ENCODE measurements at regions not wholly inside any gene's neighbourhood (a gene's known extent, or its start where the extent isn't known, plus 50 kb on each side); places are given as distances from the start of the nearest gene placed in this dataset.

- Histone ChIP-seq H3K18ac (ENCODE audit: low read length) (no peak overlapping the region), H3K4me3 (ENCODE audit: low read length in 2 of 2) (no peak overlapping the region), H2BK15ac (ENCODE audit: low read length) (no peak overlapping the region), H3K9me3 (replicated peaks in 1 of 2; ENCODE audit: control insufficient read depth in 2 of 2, insufficient read depth in 1 of 2, low read depth in 1 of 2, low read length in 2 of 2) (no peaks in the 10 kb centered on the region), H3K4ac (ENCODE audit: low read length) (no peak overlapping the region), H3K79me1 (ENCODE audit: low read depth, low read length) (no peaks in the 10 kb centered on the region), H4K8ac (ENCODE audit: low read depth, low read length) (no peak overlapping the region), H3K14ac (ENCODE audit: low read length) (no peak overlapping the region), H3K27ac (replicated peaks; ENCODE audit: low read length) (no peak overlapping the region), H4K91ac (ENCODE audit: low read depth, low read length, poor library complexity) (no peak overlapping the region), H2BK5ac (ENCODE audit: low read length) (no peak overlapping the region), H3K27me3 (ENCODE audit: control insufficient read depth in 3 of 3, insufficient read depth in 3 of 3, low read depth in 1 of 3, low read length in 3 of 3) (no peaks in the 10 kb centered on the region), H2AK5ac (ENCODE audit: low read depth, low read length) (no peak overlapping the region), H3K36me3 (replicated peaks in 1 of 2; ENCODE audit: control insufficient read depth in 2 of 2, insufficient read depth in 2 of 2, low read length in 2 of 2) (no peaks in the 10 kb centered on the region), H3K4me1 (ENCODE audit: control insufficient read depth in 2 of 2, insufficient read depth in 1 of 2, low read depth in 1 of 2, low read length in 2 of 2) (no peaks in the 10 kb centered on the region), H3K9ac (ENCODE audit: low read depth, low read length, poor library complexity) (no peak overlapping the region), H3K23ac (ENCODE audit: low read depth, low read length, poor library complexity) (no peak overlapping the region), H3K4me2 (ENCODE audit: insufficient read depth, low read length, poor library complexity, severe bottlenecking) (no peak overlapping the region), H2BK12ac (ENCODE audit: low read length) (no peak overlapping the region), H2BK120ac (ENCODE audit: low read depth, low read length) (no peak overlapping the region), H2AFZ (ENCODE audit: low read length) (no peak overlapping the region)
- no peak for DNase-seq (ENCODE audit: low spot score)
- WGBS, 2 donors (ENCODE audit: extremely low coverage in 2 of 2, insufficient read length in 2 of 2, insufficient replicate concordance in 1 of 2): no CpG with 5 or more reads among the region's 1 CpG
Observed at GRCh38 chr2:220281771-220282170, 654.3 kb downstream of the SLC4A3 start.

- Histone ChIP-seq H4K91ac (ENCODE audit: low read depth, low read length, poor library complexity) (no peak overlapping the region), H3K27ac (replicated peaks; ENCODE audit: low read length) (no peak overlapping the region), H3K9ac (ENCODE audit: low read depth, low read length, poor library complexity) (no peak overlapping the region), H4K8ac (ENCODE audit: low read depth, low read length) (no peak overlapping the region), H3K18ac (ENCODE audit: low read length) (no peak overlapping the region), H2AFZ (ENCODE audit: low read length) (no peak overlapping the region), H2BK15ac (ENCODE audit: low read length) (no peak overlapping the region), H3K4me1 (ENCODE audit: control insufficient read depth in 2 of 2, insufficient read depth in 1 of 2, low read depth in 1 of 2, low read length in 2 of 2) (no peaks in the 10 kb centered on the region), H2BK5ac (ENCODE audit: low read length) (no peak overlapping the region), H2BK120ac (ENCODE audit: low read depth, low read length) (no peak overlapping the region), H3K36me3 (replicated peaks in 1 of 2; ENCODE audit: control insufficient read depth in 2 of 2, insufficient read depth in 2 of 2, low read length in 2 of 2) (no peaks in the 10 kb centered on the region), H3K27me3 (ENCODE audit: control insufficient read depth in 3 of 3, insufficient read depth in 3 of 3, low read depth in 1 of 3, low read length in 3 of 3) (no peaks in the 10 kb centered on the region), H3K4me2 (ENCODE audit: insufficient read depth, low read length, poor library complexity, severe bottlenecking) (no peak overlapping the region), H3K9me3 (replicated peaks in 1 of 2; ENCODE audit: control insufficient read depth in 2 of 2, insufficient read depth in 1 of 2, low read depth in 1 of 2, low read length in 2 of 2) (no peaks in the 10 kb centered on the region), H2BK12ac (ENCODE audit: low read length) (no peak overlapping the region), H3K23ac (ENCODE audit: low read depth, low read length, poor library complexity) (no peak overlapping the region), H3K4me3 (ENCODE audit: low read length in 2 of 2) (no peak overlapping the region), H3K79me1 (ENCODE audit: low read depth, low read length) (no peaks in the 10 kb centered on the region), H3K4ac (ENCODE audit: low read length) (no peak overlapping the region), H2AK5ac (ENCODE audit: low read depth, low read length) (no peak overlapping the region), H3K14ac (ENCODE audit: low read length) (no peak overlapping the region)
- DNase-seq (ENCODE audit: low spot score): no peak
- WGBS, 2 donors (ENCODE audit: extremely low coverage in 2 of 2, insufficient read length in 2 of 2, insufficient replicate concordance in 1 of 2): no CpG with 5 or more reads among the region's 3 CpGs
Observed at GRCh38 chr2:220282236-220282635, 654.8 kb downstream of the SLC4A3 start.

GRCh38 chr2:220293966-220294365 is 666.5 kb downstream of the SLC4A3 start:
- no peak overlapping the region for H2BK12ac ChIP-seq (ENCODE audit: low read length)
- H3K4me2 ChIP-seq (ENCODE audit: insufficient read depth, low read length, poor library complexity, severe bottlenecking): no peak overlapping the region
- no peak overlapping the region for H3K23ac ChIP-seq (ENCODE audit: low read depth, low read length, poor library complexity)
- H3K9ac ChIP-seq (ENCODE audit: low read depth, low read length, poor library complexity): no peak overlapping the region
- no peak overlapping the region for H3K14ac ChIP-seq (ENCODE audit: low read length)
- no peak overlapping the region for H2BK15ac ChIP-seq (ENCODE audit: low read length)
- H3K4ac ChIP-seq (ENCODE audit: low read length): no peak overlapping the region
- H2BK120ac ChIP-seq (ENCODE audit: low read depth, low read length): no peak overlapping the region
- H3K4me3 ChIP-seq (ENCODE audit: low read length in 2 of 2): no peak overlapping the region
- no peaks in the 10 kb centered on the region for H3K79me1 ChIP-seq (ENCODE audit: low read depth, low read length)
- H3K27ac ChIP-seq (replicated peaks; ENCODE audit: low read length): no peak overlapping the region
- H3K9me3 ChIP-seq (replicated peaks in 1 of 2; ENCODE audit: control insufficient read depth in 2 of 2, insufficient read depth in 1 of 2, low read depth in 1 of 2, low read length in 2 of 2): no peaks in the 10 kb centered on the region
- no peaks in the 10 kb centered on the region for H3K27me3 ChIP-seq (ENCODE audit: control insufficient read depth in 3 of 3, insufficient read depth in 3 of 3, low read depth in 1 of 3, low read length in 3 of 3)
- H4K8ac ChIP-seq (ENCODE audit: low read depth, low read length): no peak overlapping the region
- peaks cover 0 to 3% of the 10 kb centered on the region in 2 donors for H3K4me1 ChIP-seq (ENCODE audit: control insufficient read depth in 2 of 2, insufficient read depth in 1 of 2, low read depth in 1 of 2, low read length in 2 of 2)
- H2AK5ac ChIP-seq (ENCODE audit: low read depth, low read length): no peak overlapping the region
- H3K36me3 ChIP-seq (replicated peaks in 1 of 2; ENCODE audit: control insufficient read depth in 2 of 2, insufficient read depth in 2 of 2, low read length in 2 of 2): no peaks in the 10 kb centered on the region
- H2AFZ ChIP-seq (ENCODE audit: low read length): no peak overlapping the region
- no peak for DNase-seq (ENCODE audit: low spot score)
- no CpG with 5 or more reads among the region's 1 CpG for WGBS, 2 donors (ENCODE audit: extremely low coverage in 2 of 2, insufficient read length in 2 of 2, insufficient replicate concordance in 1 of 2)
- no peak overlapping the region for H2BK5ac ChIP-seq (ENCODE audit: low read length)
- no peak overlapping the region for H4K91ac ChIP-seq (ENCODE audit: low read depth, low read length, poor library complexity)
- no peak overlapping the region for H3K18ac ChIP-seq (ENCODE audit: low read length)

GRCh38 chr2:220296174-220296573 is 668.7 kb downstream of the SLC4A3 start:
- Histone ChIP-seq H3K79me1 (ENCODE audit: low read depth, low read length) (no peaks in the 10 kb centered on the region), H4K91ac (ENCODE audit: low read depth, low read length, poor library complexity) (no peak overlapping the region), H2BK15ac (ENCODE audit: low read length) (no peak overlapping the region), H4K8ac (ENCODE audit: low read depth, low read length) (no peak overlapping the region), H3K4me2 (ENCODE audit: insufficient read depth, low read length, poor library complexity, severe bottlenecking) (no peak overlapping the region), H3K36me3 (replicated peaks in 1 of 2; ENCODE audit: control insufficient read depth in 2 of 2, insufficient read depth in 2 of 2, low read length in 2 of 2) (no peaks in the 10 kb centered on the region), H3K14ac (ENCODE audit: low read length) (no peak overlapping the region), H2BK5ac (ENCODE audit: low read length) (no peak overlapping the region), H2AK5ac (ENCODE audit: low read depth, low read length) (no peak overlapping the region), H3K9ac (ENCODE audit: low read depth, low read length, poor library complexity) (no peak overlapping the region), H3K9me3 (replicated peaks in 1 of 2; ENCODE audit: control insufficient read depth in 2 of 2, insufficient read depth in 1 of 2, low read depth in 1 of 2, low read length in 2 of 2) (no peaks in the 10 kb centered on the region), H3K4me3 (ENCODE audit: low read length in 2 of 2) (no peak overlapping the region), H3K27me3 (ENCODE audit: control insufficient read depth in 3 of 3, insufficient read depth in 3 of 3, low read depth in 1 of 3, low read length in 3 of 3) (no peaks in the 10 kb centered on the region), H3K4ac (ENCODE audit: low read length) (no peak overlapping the region), H2BK120ac (ENCODE audit: low read depth, low read length) (no peak overlapping the region), H3K4me1 (ENCODE audit: control insufficient read depth in 2 of 2, insufficient read depth in 1 of 2, low read depth in 1 of 2, low read length in 2 of 2) (peaks cover 0 to 3% of the 10 kb centered on the region in 2 donors), H3K18ac (ENCODE audit: low read length) (no peak overlapping the region), H3K23ac (ENCODE audit: low read depth, low read length, poor library complexity) (no peak overlapping the region), H2BK12ac (ENCODE audit: low read length) (no peak overlapping the region), H3K27ac (replicated peaks; ENCODE audit: low read length) (no peak overlapping the region), H2AFZ (ENCODE audit: low read length) (no peak overlapping the region)
- peak; percentile 4 for DNase-seq (ENCODE audit: low spot score)
- WGBS, 2 donors (ENCODE audit: extremely low coverage in 2 of 2, insufficient read length in 2 of 2, insufficient replicate concordance in 1 of 2): no CpG with 5 or more reads among the region's 2 CpGs

All from neuronal stem cell (in vitro differentiated cells).